Panc1 (cell line): ENCODE measurements at regions not wholly inside any gene's neighbourhood (a gene's known extent, or its start where the extent isn't known, plus 50 kb on each side); places are given as distances from the start of the nearest gene placed in this dataset.

ENCODE experiments used
- ATAC-seq: fragments of 200-7000 bp; cut with Tn5 transposase; 2 replicates; pipeline ENCODE4 v1.9.1; 2020; ENCODE audit warnings: mild to moderate bottlenecking, moderate library complexity
- BruUV-seq: library from RNA; stranded (reverse); fragments of 400-500 nt; replicated peaks from 2 replicates; lab custom pipeline; 2021; lab: Mats Ljungman, UMichigan
- CTCF ChIA-PET: fragments of 300-600 bp; sonication (Branson Sonifier 250); formaldehyde crosslinking; loops from one replicate; lab custom pipeline; 2022; ENCODE audit warnings: antibody characterized with exemption; lab: Charles Lee
- POLR2A ChIA-PET: fragments of 300-600 bp; sonication (Branson Sonifier 250); formaldehyde crosslinking; loops from one replicate; lab custom pipeline; 2022; ENCODE audit warnings: antibody characterized with exemption; lab: Charles Lee
- DNase-seq: peaks from one replicate; pipeline ENCODE4 v3.0.0-alpha.2; 2010; ENCODE audit warnings: low read depth, low spot score
- H3K27ac ChIP-seq: 2 replicates; pipeline ENCODE4 v1.5.1; 2011; ENCODE audit warnings: mild to moderate bottlenecking, low read length, inconsistent platforms
- H3K27me3 ChIP-seq: fragments of 200-500 bp; sonication (Bioruptor generic); 2 replicates; pipeline ENCODE4 v1.6.0; 2014; ENCODE audit warnings: low read length, inconsistent platforms; ENCODE audit not compliant: control insufficient read depth, insufficient read depth
- H3K36me3 ChIP-seq: fragments of 200-500 bp; sonication (Bioruptor generic); 2 replicates; pipeline ENCODE4 v1.5.1; 2014; ENCODE audit warnings: inconsistent platforms, mild to moderate bottlenecking, low read length, moderate library complexity; ENCODE audit not compliant: control insufficient read depth, insufficient read depth
- H3K4me1 ChIP-seq: 2 replicates; pipeline ENCODE4 v1.5.1; 2011; ENCODE audit warnings: inconsistent platforms, mild to moderate bottlenecking, low read length, moderate library complexity; ENCODE audit not compliant: control insufficient read depth, insufficient read depth
- H3K4me3 ChIP-seq, 2 experiments: 2 replicates each; pipeline ENCODE4 v1.5.1; 2011 to 2012; ENCODE audit warnings: low read depth in 2 of 2, low read length in 2 of 2, mild to moderate bottlenecking in 2 of 2, inconsistent platforms in 1 of 2, moderate library complexity in 1 of 2
- H3K9me3 ChIP-seq: fragments of 200-500 bp; sonication (Bioruptor generic); 2 replicates; pipeline ENCODE4 v1.5.1; 2014; ENCODE audit warnings: low read depth, mild to moderate bottlenecking, inconsistent platforms, low read length, moderate library complexity; ENCODE audit not compliant: control insufficient read depth, insufficient read depth
- POLR2AphosphoS5 ChIP-seq: IDR thresholded peaks from 2 replicates; pipeline ENCODE4 v1.6.1; 2012; ENCODE audit warnings: mild to moderate bottlenecking, low read depth, low read length, moderate library complexity
- SIN3A ChIP-seq: IDR thresholded peaks from 2 replicates; pipeline ENCODE4 v1.6.1; 2012; ENCODE audit warnings: low read depth, mild to moderate bottlenecking, low read length, moderate library complexity, borderline replicate concordance; ENCODE audit not compliant: insufficient read depth
- TCF7L2 ChIP-seq: IDR thresholded peaks from 2 replicates; pipeline ENCODE4 v1.6.1; 2011; ENCODE audit warnings: mild to moderate bottlenecking, low read depth, low read length, inconsistent platforms
- in situ Hi-C: cut with HindIII; loops from 2 replicates; pipeline ENCODE4 v1.10.0; 2016; ENCODE audit warnings: low sequenced_read_pairs, low pct_unique_long_range_greater_than_20kb
- intact Hi-C: fragments of 100-400 bp; cut with micrococcal nuclease; formaldehyde crosslinking; loops from one replicate; pipeline ENCODE4 v1.10.0; 2022; ENCODE audit not compliant: unreplicated experiment
- TF ChIP-seq, protein P1 (sequence below), 2 experiments: IDR thresholded peaks; 2 replicates each; pipeline ENCODE4 v1.6.1; 2011 to 2012; ENCODE audit warnings: low read depth in 2 of 2, control low read depth in 1 of 2, low read length in 1 of 2, mild to moderate bottlenecking in 1 of 2, moderate library complexity in 1 of 2; ENCODE audit not compliant: insufficient read depth in 1 of 2
- TF ChIP-seq, protein P2 (sequence below): fragments of 450-650 bp; IDR thresholded peaks from 2 replicates; pipeline ENCODE4 v1.5.1; 2017; ENCODE audit warnings: mild to moderate bottlenecking

DNA sequence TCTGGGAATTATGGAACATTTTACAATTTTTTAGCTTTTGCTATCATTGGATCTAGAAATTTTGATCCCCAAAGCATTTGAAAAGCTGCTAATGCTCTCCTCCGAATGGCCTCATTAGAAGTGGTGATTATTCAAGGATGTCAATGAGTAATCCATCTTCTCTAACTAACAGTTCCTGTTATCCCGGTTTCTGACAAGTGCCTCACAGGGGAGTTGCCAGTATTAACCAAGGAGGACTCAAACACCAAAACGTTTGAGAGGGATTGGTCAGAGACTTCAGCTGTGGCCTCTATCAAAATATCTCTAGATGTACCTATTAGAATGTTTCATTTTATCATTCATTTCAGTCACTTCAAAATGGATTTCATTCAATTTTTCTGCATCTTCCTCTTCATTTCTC lies 208.3 kb upstream of the ITGA1 start:
- intact Hi-C loops (no loop called here), in situ Hi-C loops (no loop called here)
- ChIA-PET CTCF (no interaction called here), POLR2A (no interaction called here)
- H3K9me3 ChIP-seq, result no peaks in the 10 kb centered on the region
- ATAC-seq (no peak), DNase-seq (no peak)
- BruUV-seq, result no TSS peak
- H3K4me1 ChIP-seq, result no peaks in the 10 kb centered on the region
- TF ChIP-seq TCF7L2 (no peak), SIN3A (no peak), POLR2AphosphoS5 (no peak)
- TF ChIP-seq, protein P1, sequence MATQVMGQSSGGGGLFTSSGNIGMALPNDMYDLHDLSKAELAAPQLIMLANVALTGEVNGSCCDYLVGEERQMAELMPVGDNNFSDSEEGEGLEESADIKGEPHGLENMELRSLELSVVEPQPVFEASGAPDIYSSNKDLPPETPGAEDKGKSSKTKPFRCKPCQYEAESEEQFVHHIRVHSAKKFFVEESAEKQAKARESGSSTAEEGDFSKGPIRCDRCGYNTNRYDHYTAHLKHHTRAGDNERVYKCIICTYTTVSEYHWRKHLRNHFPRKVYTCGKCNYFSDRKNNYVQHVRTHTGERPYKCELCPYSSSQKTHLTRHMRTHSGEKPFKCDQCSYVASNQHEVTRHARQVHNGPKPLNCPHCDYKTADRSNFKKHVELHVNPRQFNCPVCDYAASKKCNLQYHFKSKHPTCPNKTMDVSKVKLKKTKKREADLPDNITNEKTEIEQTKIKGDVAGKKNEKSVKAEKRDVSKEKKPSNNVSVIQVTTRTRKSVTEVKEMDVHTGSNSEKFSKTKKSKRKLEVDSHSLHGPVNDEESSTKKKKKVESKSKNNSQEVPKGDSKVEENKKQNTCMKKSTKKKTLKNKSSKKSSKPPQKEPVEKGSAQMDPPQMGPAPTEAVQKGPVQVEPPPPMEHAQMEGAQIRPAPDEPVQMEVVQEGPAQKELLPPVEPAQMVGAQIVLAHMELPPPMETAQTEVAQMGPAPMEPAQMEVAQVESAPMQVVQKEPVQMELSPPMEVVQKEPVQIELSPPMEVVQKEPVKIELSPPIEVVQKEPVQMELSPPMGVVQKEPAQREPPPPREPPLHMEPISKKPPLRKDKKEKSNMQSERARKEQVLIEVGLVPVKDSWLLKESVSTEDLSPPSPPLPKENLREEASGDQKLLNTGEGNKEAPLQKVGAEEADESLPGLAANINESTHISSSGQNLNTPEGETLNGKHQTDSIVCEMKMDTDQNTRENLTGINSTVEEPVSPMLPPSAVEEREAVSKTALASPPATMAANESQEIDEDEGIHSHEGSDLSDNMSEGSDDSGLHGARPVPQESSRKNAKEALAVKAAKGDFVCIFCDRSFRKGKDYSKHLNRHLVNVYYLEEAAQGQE (IDR thresholded peaks at IDR 0.05; ENCODE audit: insufficient read depth in 1 of 2, low read depth in 2 of 2, low read length in 1 of 2), result no peak
- TF ChIP-seq, protein P2, sequence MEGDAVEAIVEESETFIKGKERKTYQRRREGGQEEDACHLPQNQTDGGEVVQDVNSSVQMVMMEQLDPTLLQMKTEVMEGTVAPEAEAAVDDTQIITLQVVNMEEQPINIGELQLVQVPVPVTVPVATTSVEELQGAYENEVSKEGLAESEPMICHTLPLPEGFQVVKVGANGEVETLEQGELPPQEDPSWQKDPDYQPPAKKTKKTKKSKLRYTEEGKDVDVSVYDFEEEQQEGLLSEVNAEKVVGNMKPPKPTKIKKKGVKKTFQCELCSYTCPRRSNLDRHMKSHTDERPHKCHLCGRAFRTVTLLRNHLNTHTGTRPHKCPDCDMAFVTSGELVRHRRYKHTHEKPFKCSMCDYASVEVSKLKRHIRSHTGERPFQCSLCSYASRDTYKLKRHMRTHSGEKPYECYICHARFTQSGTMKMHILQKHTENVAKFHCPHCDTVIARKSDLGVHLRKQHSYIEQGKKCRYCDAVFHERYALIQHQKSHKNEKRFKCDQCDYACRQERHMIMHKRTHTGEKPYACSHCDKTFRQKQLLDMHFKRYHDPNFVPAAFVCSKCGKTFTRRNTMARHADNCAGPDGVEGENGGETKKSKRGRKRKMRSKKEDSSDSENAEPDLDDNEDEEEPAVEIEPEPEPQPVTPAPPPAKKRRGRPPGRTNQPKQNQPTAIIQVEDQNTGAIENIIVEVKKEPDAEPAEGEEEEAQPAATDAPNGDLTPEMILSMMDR, result no peak
- H3K27ac ChIP-seq, result no peak overlapping the region
- H3K4me3 ChIP-seq, result no peak overlapping the region
- H3K27me3 ChIP-seq, result no peaks in the 10 kb centered on the region
- no peaks in the 10 kb centered on the region for H3K36me3 ChIP-seq

DNA sequence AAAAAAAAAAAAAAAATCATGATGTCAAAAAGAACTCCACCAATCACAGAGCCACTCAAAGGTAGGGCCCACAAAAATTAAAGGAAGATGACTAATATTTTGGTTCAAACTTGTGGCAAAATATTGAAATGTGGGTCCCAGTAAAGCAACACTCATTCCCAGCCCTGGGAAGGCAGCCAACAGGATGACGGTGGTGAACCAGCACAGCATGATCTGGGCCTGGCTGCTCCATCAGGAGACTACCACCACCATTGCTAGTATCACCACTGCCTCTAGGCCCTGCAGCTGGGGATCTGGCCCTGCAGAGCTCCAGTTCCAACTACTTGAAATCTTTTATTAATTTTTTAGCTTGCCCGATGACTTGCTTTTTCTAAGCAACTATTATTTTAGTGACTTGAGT lies 206.8 kb upstream of the ITGA1 start:
- no peaks in the 10 kb centered on the region for H3K27me3 ChIP-seq
- ATAC-seq (no peak), DNase-seq (no peak)
- H3K27ac ChIP-seq, result no peak overlapping the region
- H3K36me3 ChIP-seq, result no peaks in the 10 kb centered on the region
- H3K9me3 ChIP-seq, result no peaks in the 10 kb centered on the region
- ChIA-PET CTCF (no interaction called here), POLR2A (no interaction called here)
- in situ Hi-C loops, result no loop called here
- intact Hi-C loops, result no loop called here
- TF ChIP-seq, protein P2, result no peak
- TF ChIP-seq, protein P1 (IDR thresholded peaks at IDR 0.05; ENCODE audit: insufficient read depth in 1 of 2, low read depth in 2 of 2, low read length in 1 of 2), result no peak
- TF ChIP-seq POLR2AphosphoS5 (no peak), TCF7L2 (no peak), SIN3A (no peak)
- no peak overlapping the region for H3K4me3 ChIP-seq
- no peaks in the 10 kb centered on the region for H3K4me1 ChIP-seq
- no TSS peak for BruUV-seq
